ENCODE measurements at regions not wholly inside any gene's neighbourhood (a gene's known extent, or its start where the extent isn't known, plus 50 kb on each side); places are given as distances from the start of the nearest gene placed in this dataset.

GRCh38 chr3:76016111-76016510, 230.8 kb upstream of the ZNF717 start:
- FAIRE-seq: no peak
- TF ChIP-seq TAF1 (IDR thresholded peaks at IDR 0.05; ENCODE audit: borderline replicate concordance, low read depth, low read length) (no peak), POLR2A (IDR thresholded peaks at IDR 0.05; ENCODE audit: low read depth, low read length) (no peak), POLR2AphosphoS5 (IDR thresholded peaks at IDR 0.05; ENCODE audit: low read depth, low read length) (no peak)
- no peak for DNase-seq (ENCODE audit: insufficient read length)

- no peak for TF ChIP-seq TAF1 (IDR thresholded peaks at IDR 0.05; ENCODE audit: borderline replicate concordance, low read depth, low read length)
- TF ChIP-seq POLR2AphosphoS5 (IDR thresholded peaks at IDR 0.05; ENCODE audit: low read depth, low read length): no peak
- TF ChIP-seq POLR2A (IDR thresholded peaks at IDR 0.05; ENCODE audit: low read depth, low read length): no peak
- DNase-seq (ENCODE audit: insufficient read length): no peak
- no peak for FAIRE-seq
These were observed 231.6 kb upstream of the ZNF717 start for GRCh38 chr3:76016769-76017439.

GRCh38 chr3:76021376-76021775, 236.0 kb upstream of the ZNF717 start:
- no peak for FAIRE-seq
- DNase-seq (ENCODE audit: insufficient read length): no peak
- TF ChIP-seq POLR2AphosphoS5 (IDR thresholded peaks at IDR 0.05; ENCODE audit: low read depth, low read length) (no peak), POLR2A (IDR thresholded peaks at IDR 0.05; ENCODE audit: low read depth, low read length) (no peak), TAF1 (IDR thresholded peaks at IDR 0.05; ENCODE audit: borderline replicate concordance, low read depth, low read length) (no peak)

- TF ChIP-seq POLR2AphosphoS5 (IDR thresholded peaks at IDR 0.05; ENCODE audit: low read depth, low read length) (no peak), TAF1 (IDR thresholded peaks at IDR 0.05; ENCODE audit: borderline replicate concordance, low read depth, low read length) (no peak), POLR2A (IDR thresholded peaks at IDR 0.05; ENCODE audit: low read depth, low read length) (no peak)
- FAIRE-seq (no peak), DNase-seq (ENCODE audit: insufficient read length) (no peak)
These were observed 239.3 kb upstream of the ZNF717 start for GRCh38 chr3:76024640-76025039.

- TF ChIP-seq TAF1 (IDR thresholded peaks at IDR 0.05; ENCODE audit: borderline replicate concordance, low read depth, low read length): no peak
- TF ChIP-seq POLR2A (IDR thresholded peaks at IDR 0.05; ENCODE audit: low read depth, low read length): no peak
- no peak for TF ChIP-seq POLR2AphosphoS5 (IDR thresholded peaks at IDR 0.05; ENCODE audit: low read depth, low read length)
- no peak for FAIRE-seq
- DNase-seq (ENCODE audit: insufficient read length): no peak
These were observed 240.2 kb upstream of the ZNF717 start for GRCh38 chr3:76025561-76025960.

- DNase-seq (ENCODE audit: insufficient read length): no peak
- no peak for FAIRE-seq
- TF ChIP-seq POLR2A (IDR thresholded peaks at IDR 0.05; ENCODE audit: low read depth, low read length): no peak
- no peak for TF ChIP-seq POLR2AphosphoS5 (IDR thresholded peaks at IDR 0.05; ENCODE audit: low read depth, low read length)
- TF ChIP-seq TAF1 (IDR thresholded peaks at IDR 0.05; ENCODE audit: borderline replicate concordance, low read depth, low read length): no peak
These were observed 241.0 kb upstream of the ZNF717 start for GRCh38 chr3:76026379-76026778.

- TF ChIP-seq POLR2AphosphoS5 (IDR thresholded peaks at IDR 0.05; ENCODE audit: low read depth, low read length) (no peak), POLR2A (IDR thresholded peaks at IDR 0.05; ENCODE audit: low read depth, low read length) (no peak), TAF1 (IDR thresholded peaks at IDR 0.05; ENCODE audit: borderline replicate concordance, low read depth, low read length) (no peak)
- FAIRE-seq (no peak), DNase-seq (ENCODE audit: insufficient read length) (no peak)
These were observed 243.4 kb upstream of the ZNF717 start for GRCh38 chr3:76028774-76029173.

- TF ChIP-seq POLR2AphosphoS5 (IDR thresholded peaks at IDR 0.05; ENCODE audit: low read depth, low read length) (no peak), TAF1 (IDR thresholded peaks at IDR 0.05; ENCODE audit: borderline replicate concordance, low read depth, low read length) (no peak)
- no peak for FAIRE-seq
- no peak for DNase-seq (ENCODE audit: insufficient read length)
These were observed 249.3 kb upstream of the ZNF717 start for GRCh38 chr3:76034649-76035048.

GRCh38 chr3:76035117-76035516, 249.8 kb upstream of the ZNF717 start:
- FAIRE-seq (no peak), DNase-seq (ENCODE audit: insufficient read length) (no peak)
- TF ChIP-seq TAF1 (IDR thresholded peaks at IDR 0.05; ENCODE audit: borderline replicate concordance, low read depth, low read length): no peak
- no peak for TF ChIP-seq POLR2A (IDR thresholded peaks at IDR 0.05; ENCODE audit: low read depth, low read length)
- TF ChIP-seq POLR2AphosphoS5 (IDR thresholded peaks at IDR 0.05; ENCODE audit: low read depth, low read length): no peak

- no peak for TF ChIP-seq POLR2AphosphoS5 (IDR thresholded peaks at IDR 0.05; ENCODE audit: low read depth, low read length)
- TF ChIP-seq POLR2A (IDR thresholded peaks at IDR 0.05; ENCODE audit: low read depth, low read length): no peak
- TF ChIP-seq TAF1 (IDR thresholded peaks at IDR 0.05; ENCODE audit: borderline replicate concordance, low read depth, low read length): no peak
- DNase-seq (ENCODE audit: insufficient read length) (no peak), FAIRE-seq (no peak)
These were observed 253.6 kb upstream of the ZNF717 start for GRCh38 chr3:76038949-76039348.

- no peak for FAIRE-seq
- TF ChIP-seq POLR2A (IDR thresholded peaks at IDR 0.05; ENCODE audit: low read depth, low read length): no peak
- no peak for TF ChIP-seq POLR2AphosphoS5 (IDR thresholded peaks at IDR 0.05; ENCODE audit: low read depth, low read length)
These were observed 254.1 kb upstream of the ZNF717 start for GRCh38 chr3:76039431-76039830.

GRCh38 chr3:76040946-76041345, 255.6 kb upstream of the ZNF717 start:
- TF ChIP-seq POLR2AphosphoS5 (IDR thresholded peaks at IDR 0.05; ENCODE audit: low read depth, low read length): no peak
- no peak for TF ChIP-seq TAF1 (IDR thresholded peaks at IDR 0.05; ENCODE audit: borderline replicate concordance, low read depth, low read length)
- no peak for TF ChIP-seq POLR2A (IDR thresholded peaks at IDR 0.05; ENCODE audit: low read depth, low read length)
- no peak for DNase-seq (ENCODE audit: insufficient read length)
- no peak for FAIRE-seq

More at GRCh38 chr3:76039431-76039830, 254.1 kb upstream of the ZNF717 start:
- DNase-seq (ENCODE audit: insufficient read length): no peak

All from GM12892 (cell line).